H1 (cell line): ENCODE measurements at regions not wholly inside any gene's neighbourhood (a gene's known extent, or its start where the extent isn't known, plus 50 kb on each side); places are given as distances from the start of the nearest gene placed in this dataset.

Experiments used
- CTCF ChIA-PET: fragments of 300-600 bp; sonication (Branson Sonifier 250); formaldehyde crosslinking; loops from one replicate; lab custom pipeline; 2021; ENCODE audit not compliant: partially characterized antibody; lab: Charles Lee
- POLR2A ChIA-PET: fragments of 300-600 bp; sonication (Branson Sonifier 250); formaldehyde crosslinking; loops from one replicate; lab custom pipeline; 2021; ENCODE audit warnings: inconsistent platforms; ENCODE audit not compliant: partially characterized antibody; lab: Charles Lee
- DNase-seq, 2 experiments: peaks; one replicate each; pipeline versions ENCODE4 v3.0.0 to v3.0.0-alpha.2; 2010 to 2022; ENCODE audit warnings: low spot score in 2 of 2, low read depth in 1 of 2, mixed read lengths in 1 of 2
- FAIRE-seq: peaks from 2 replicates; lab custom pipeline; 2011; peaks lifted over from hg19 to GRCh38; lab: Jason Lieb, UNC
- H2AFZ ChIP-seq: 2 replicates; pipeline ENCODE4 v1.8.1; 2012; ENCODE audit warnings: low read length, inconsistent platforms
- H2AK5ac ChIP-seq: 2 replicates; pipeline ENCODE4 v1.6.1; 2013; ENCODE audit warnings: low read depth, low read length
- H2BK120ac ChIP-seq: replicated peaks from 2 replicates; pipeline ENCODE3; 2013; ENCODE audit warnings: low read depth, low read length, inconsistent platforms
- H2BK12ac ChIP-seq: 2 replicates; pipeline ENCODE4 v1.6.1; 2013; ENCODE audit warnings: low read depth, low read length
- H2BK15ac ChIP-seq: 2 replicates; pipeline ENCODE4 v1.6.1; 2013; ENCODE audit warnings: low read length
- H2BK20ac ChIP-seq: 2 replicates; pipeline ENCODE4 v1.6.1; 2013; ENCODE audit warnings: low read length
- H2BK5ac ChIP-seq: 2 replicates; pipeline ENCODE4 v1.6.1; 2013; ENCODE audit warnings: low read depth, low read length
- H3K14ac ChIP-seq: 2 replicates; pipeline ENCODE4 v1.6.1; 2013; ENCODE audit warnings: inconsistent platforms; ENCODE audit not compliant: insufficient read length
- H3K18ac ChIP-seq: 2 replicates; pipeline ENCODE4 v1.6.1; 2013; ENCODE audit warnings: low read length; ENCODE audit errors: extremely low read depth
- H3K23ac ChIP-seq: 2 replicates; pipeline ENCODE4 v1.6.1; 2013; ENCODE audit warnings: inconsistent platforms; ENCODE audit not compliant: insufficient read length
- H3K23me2 ChIP-seq: 2 replicates; pipeline ENCODE4 v1.6.1; 2013; ENCODE audit warnings: low read depth, low read length
- H3K27ac ChIP-seq: 2 replicates; pipeline ENCODE4 v1.6.1; 2011; ENCODE audit warnings: low read depth, low read length, inconsistent platforms
- H3K27me3 ChIP-seq, 4 experiments: replicated peaks in 1 of 4; 1 replicate in 1 of 4; 2 replicates in 3 of 4; pipeline versions ENCODE4 v1.6.1 to v1.8.1; 2011 to 2013; ENCODE audit warnings: low read length in 3 of 4, mild to moderate bottlenecking in 3 of 4, inconsistent platforms in 2 of 4, mixed read lengths in 2 of 4, moderate library complexity in 1 of 4; ENCODE audit not compliant: control insufficient read depth in 3 of 4, insufficient read depth in 3 of 4; ENCODE audit errors: extremely low read depth in 1 of 4
- H3K36me3 ChIP-seq, 4 experiments: 2 replicates each; pipeline versions ENCODE4 v1.6.1 to v1.8.1; 2011 to 2013; ENCODE audit warnings: mild to moderate bottlenecking in 4 of 4, low read length in 3 of 4, moderate library complexity in 2 of 4, control low read depth in 1 of 4, inconsistent platforms in 1 of 4; ENCODE audit not compliant: insufficient read depth in 4 of 4, control insufficient read depth in 2 of 4
- H3K4ac ChIP-seq: replicated peaks from 2 replicates; pipeline ENCODE3; 2013; ENCODE audit warnings: low read length, low read depth, mixed read lengths, inconsistent platforms; ENCODE audit not compliant: insufficient read length
- H3K4me1 ChIP-seq, 4 experiments: replicated peaks in 1 of 4; 1 replicate in 1 of 4; 2 replicates in 3 of 4; pipeline versions ENCODE4 v1.6.1 to v1.8.1; 2011 to 2013; ENCODE audit warnings: low read length in 3 of 4, inconsistent platforms in 2 of 4, mixed read lengths in 1 of 4; ENCODE audit not compliant: insufficient read depth in 4 of 4, control insufficient read depth in 3 of 4
- H3K4me2 ChIP-seq, 2 experiments: 2 replicates each; pipeline versions ENCODE4 v1.6.1 to v1.8.1; 2011 to 2013; ENCODE audit warnings: low read depth in 2 of 2, low read length in 2 of 2, control low read depth in 1 of 2, inconsistent platforms in 1 of 2, mild to moderate bottlenecking in 1 of 2; ENCODE audit not compliant: insufficient read depth in 1 of 2
- H3K4me3 ChIP-seq, 4 experiments: fragments of 200-600, 300-600 bp in 1 of 4; sonication (generic), shearing (Covaris generic), sonication (Bioruptor Twin) in 1 of 4; 2 replicates each; pipeline versions ENCODE4 v1.5.1 to v1.8.1; 2011 to 2016; ENCODE audit warnings: low read length in 4 of 4, low read depth in 3 of 4, control low read depth in 2 of 4, inconsistent platforms in 2 of 4, mild to moderate bottlenecking in 2 of 4, mixed read lengths in 1 of 4, moderate library complexity in 1 of 4; ENCODE audit not compliant: insufficient read depth in 2 of 4; ENCODE audit errors: extremely low read depth in 1 of 4
- H3K56ac ChIP-seq: replicated peaks from 2 replicates; pipeline ENCODE3; 2013; ENCODE audit warnings: low read depth, mild to moderate bottlenecking, mixed read lengths, low read length, inconsistent platforms; ENCODE audit not compliant: insufficient read length
- H3K79me1 ChIP-seq: 2 replicates; pipeline ENCODE4 v1.6.1; 2013; ENCODE audit warnings: low read depth, low read length, control low read depth
- H3K79me2 ChIP-seq, 2 experiments: 2 replicates each; pipeline versions ENCODE4 v1.6.1 to v1.8.1; 2012 to 2013; ENCODE audit warnings: low read length in 2 of 2, mild to moderate bottlenecking in 2 of 2, inconsistent platforms in 1 of 2; ENCODE audit not compliant: insufficient read depth in 2 of 2, control insufficient read depth in 1 of 2
- H3K9ac ChIP-seq, 4 experiments: replicated peaks in 1 of 4; 1 replicate in 1 of 4; 2 replicates in 3 of 4; pipeline versions ENCODE4 v1.6.1 to v1.8.1; 2011 to 2013; ENCODE audit warnings: low read depth in 3 of 4, low read length in 3 of 4, control low read depth in 2 of 4, mild to moderate bottlenecking in 2 of 4, moderate library complexity in 2 of 4, inconsistent platforms in 1 of 4; ENCODE audit errors: extremely low read depth in 1 of 4
- H3K9me3 ChIP-seq, 2 experiments: 2 replicates each; pipeline versions ENCODE4 v1.6.1 to v1.8.1; 2012 to 2013; ENCODE audit warnings: mild to moderate bottlenecking in 2 of 2, moderate library complexity in 2 of 2, control low read depth in 1 of 2, inconsistent platforms in 1 of 2, low read depth in 1 of 2, low read length in 1 of 2, mixed read lengths in 1 of 2; ENCODE audit not compliant: insufficient read depth in 2 of 2
- H4K20me1 ChIP-seq, 2 experiments: replicated peaks in 1 of 2; 2 replicates each; pipeline versions ENCODE3 to v1.8.1; 2011 to 2013; ENCODE audit warnings: inconsistent platforms in 2 of 2, low read length in 2 of 2, mild to moderate bottlenecking in 1 of 2; ENCODE audit not compliant: insufficient read depth in 2 of 2, control insufficient read depth in 1 of 2
- H4K5ac ChIP-seq: 2 replicates; pipeline ENCODE4 v1.6.1; 2013; ENCODE audit warnings: low read length, low read depth, mixed read lengths, inconsistent platforms; ENCODE audit not compliant: insufficient read length
- H4K8ac ChIP-seq: 2 replicates; pipeline ENCODE4 v1.8.0; 2013; ENCODE audit warnings: mild to moderate bottlenecking, moderate library complexity, low read length, inconsistent platforms; ENCODE audit not compliant: insufficient read depth; ENCODE audit errors: extremely low read depth
- H4K91ac ChIP-seq: replicated peaks from 2 replicates; pipeline ENCODE3; 2013; ENCODE audit warnings: low read length, mixed read lengths, inconsistent platforms; ENCODE audit not compliant: insufficient read length
- BRCA1 ChIP-seq: IDR thresholded peaks from 2 replicates; pipeline ENCODE4 v1.6.1; 2012; ENCODE audit warnings: low read depth, low read length, improper control_type of control experiment
- CBX8 ChIP-seq: fragments of 300-800, 300-1000 bp; sonication (generic); IDR thresholded peaks from 2 replicates; pipeline ENCODE4 v1.7.1; 2016; ENCODE audit warnings: low read depth, low read length, borderline replicate concordance
- CREB1 ChIP-seq: IDR thresholded peaks from 2 replicates; pipeline ENCODE4 v1.6.1; 2012; ENCODE audit warnings: inconsistent platforms
- GABPA ChIP-seq: IDR thresholded peaks from 2 replicates; pipeline ENCODE4 v1.6.1; 2011; ENCODE audit warnings: mild to moderate bottlenecking, low read length, moderate library complexity, borderline replicate concordance; ENCODE audit not compliant: insufficient read depth
- GTF2F1 ChIP-seq: IDR thresholded peaks from 2 replicates; pipeline ENCODE4 v1.6.1; 2012; ENCODE audit warnings: low read depth, low read length, improper control_type of control experiment, borderline replicate concordance
- HDAC6 ChIP-seq: IDR thresholded peaks from one replicate; pipeline ENCODE4 v1.7.1; 2012; ENCODE audit warnings: low read depth, mild to moderate bottlenecking, inconsistent platforms, low read length, moderate library complexity
- JUND ChIP-seq: IDR thresholded peaks from 2 replicates; pipeline ENCODE4 v1.6.1; 2011; ENCODE audit warnings: mild to moderate bottlenecking, improper control_type of control experiment, low read length
- KDM5A ChIP-seq: fragments of 200-600 bp; IDR thresholded peaks from 2 replicates; pipeline ENCODE4 v1.7.1; 2012; ENCODE audit warnings: mild to moderate bottlenecking, low read length, inconsistent platforms, mixed read lengths
- MAFK ChIP-seq: IDR thresholded peaks from 2 replicates; pipeline ENCODE4 v1.6.1; 2012; ENCODE audit warnings: low read depth, mild to moderate bottlenecking, improper control_type of control experiment, low read length
- POLR2A ChIP-seq, 2 experiments: IDR thresholded peaks; 1 replicate in 1 of 2; 2 replicates in 1 of 2; pipeline ENCODE4 v1.6.1; 2011; ENCODE audit warnings: low read depth in 2 of 2, low read length in 2 of 2, mild to moderate bottlenecking in 2 of 2; ENCODE audit errors: control extremely low read depth in 1 of 2
- SIX5 ChIP-seq: IDR thresholded peaks from 2 replicates; pipeline ENCODE4 v1.6.1; 2011; ENCODE audit warnings: mild to moderate bottlenecking, low read depth, low read length
- SP2 ChIP-seq: IDR thresholded peaks from 2 replicates; pipeline ENCODE4 v1.6.1; 2012; ENCODE audit warnings: mild to moderate bottlenecking, low read length, inconsistent platforms
- TAF1 ChIP-seq: IDR thresholded peaks from 2 replicates; pipeline ENCODE4 v1.6.1; 2011; ENCODE audit warnings: mild to moderate bottlenecking, low read depth, low read length
- TEAD4 ChIP-seq: IDR thresholded peaks from 2 replicates; pipeline ENCODE4 v1.6.1; 2012; ENCODE audit warnings: low read depth, low read length, inconsistent platforms, mixed read lengths
- WGBS, 2 experiments: shearing (Covaris generic) in 1 of 2; methylation state at CpG; one replicate each; pipeline versions ENCODE4 v1.1.6 to v1.1.7; 2013 to 2015; ENCODE audit warnings: low lambda C conversion rate in 2 of 2, mixed read lengths in 2 of 2, inconsistent platforms in 1 of 2, low coverage in 1 of 2, missing lambda C conversion rate in 1 of 2; ENCODE audit not compliant: insufficient replicate concordance in 2 of 2, insufficient coverage in 1 of 2, insufficient read length in 1 of 2; ENCODE audit errors: extremely low coverage in 1 of 2, missing lambda C conversion rate in 1 of 2; 5-methylcytosine and 5-hydroxymethylcytosine counted together
- TF ChIP-seq, protein P1 (sequence below): IDR thresholded peaks from 2 replicates; pipeline ENCODE4 v1.6.1; 2012; ENCODE audit warnings: inconsistent platforms

DNA sequence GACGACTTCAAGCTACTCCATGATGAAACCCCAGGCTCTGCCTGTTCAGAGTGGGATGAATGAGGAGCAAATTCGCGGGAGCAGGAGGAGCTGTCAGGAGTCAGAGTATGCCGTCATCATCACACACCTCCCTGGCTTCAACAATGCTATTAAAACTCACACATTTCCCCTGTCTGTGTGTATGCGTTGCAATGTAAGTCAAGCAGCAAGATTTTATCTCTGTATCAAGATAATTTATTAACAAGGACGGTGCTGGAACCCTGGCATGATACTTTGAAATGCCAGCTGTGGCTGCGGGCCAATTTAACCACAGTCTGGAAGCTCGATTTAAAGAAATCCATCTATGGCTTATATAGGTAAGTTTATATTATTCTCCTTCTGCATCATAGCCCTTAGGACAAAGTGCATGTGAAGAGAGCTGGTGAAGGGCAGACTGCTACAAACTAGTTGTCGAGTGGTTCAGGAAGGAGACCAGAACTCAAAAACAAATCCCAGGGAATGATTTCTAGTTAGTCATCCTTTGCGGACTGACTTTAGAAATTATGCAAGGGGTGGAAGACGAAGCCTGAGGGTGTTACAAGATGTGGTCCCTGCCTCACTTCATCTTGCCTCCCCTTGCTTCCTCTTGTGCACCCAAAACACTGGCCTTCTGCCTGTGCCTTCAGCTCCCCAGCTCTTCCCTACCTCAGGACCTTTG, 486.5 kb downstream of the COG6 start:
- Histone ChIP-seq H3K4me1 (peaks cover 0 to 5% (median 0%) of the 10 kb centered on the region in 4 experiments; a peak in 1 of 7 replicates), H3K36me3 (no peaks in the 10 kb centered on the region), H2BK12ac (no peak overlapping the region), H2BK5ac (no peak overlapping the region), H4K8ac (no peak overlapping the region), H3K18ac (no peak overlapping the region), H3K27ac (no peak overlapping the region), H3K23ac (no peak overlapping the region), H2AK5ac (no peak overlapping the region), H3K4me3 (no peak overlapping the region), H2BK20ac (no peak overlapping the region), H3K56ac (no peak overlapping the region), H3K79me1 (no peaks in the 10 kb centered on the region), H3K4ac (no peak overlapping the region), H2BK15ac (no peak overlapping the region), H4K91ac (no peak overlapping the region), H3K79me2 (no peaks in the 10 kb centered on the region), H3K9ac (no peak overlapping the region), H4K20me1 (no peaks in the 10 kb centered on the region), H3K23me2 (no peaks in the 10 kb centered on the region), H2AFZ (no peak overlapping the region), H3K27me3 (no peaks in the 10 kb centered on the region), H3K14ac (no peak overlapping the region), H4K5ac (no peak overlapping the region), H3K9me3 (no peaks in the 10 kb centered on the region), H3K4me2 (no peak overlapping the region), H2BK120ac (no peak overlapping the region)
- POLR2A ChIA-PET: no interaction called here
- CTCF ChIA-PET: interaction anchor here (1.3 to 1.4 kb wide), 3 partner anchors 12 to 62 kb away, joined by 3 read pairs; no protein-coding TSS in a partner anchor
- TF ChIP-seq GABPA: no peak
- no peak for TF ChIP-seq GTF2F1
- no peak for TF ChIP-seq MAFK
- TF ChIP-seq TAF1: no peak
- TF ChIP-seq BRCA1: no peak
- no peak for TF ChIP-seq CREB1
- no peak for TF ChIP-seq POLR2A (IDR thresholded peaks at IDR 0.05; ENCODE audit: control extremely low read depth in 1 of 2, low read depth in 2 of 2, low read length in 2 of 2)
- TF ChIP-seq CBX8: no peak
- TF ChIP-seq KDM5A: no peak
- TF ChIP-seq TEAD4: no peak
- TF ChIP-seq HDAC6: no peak
- TF ChIP-seq, protein P1, sequence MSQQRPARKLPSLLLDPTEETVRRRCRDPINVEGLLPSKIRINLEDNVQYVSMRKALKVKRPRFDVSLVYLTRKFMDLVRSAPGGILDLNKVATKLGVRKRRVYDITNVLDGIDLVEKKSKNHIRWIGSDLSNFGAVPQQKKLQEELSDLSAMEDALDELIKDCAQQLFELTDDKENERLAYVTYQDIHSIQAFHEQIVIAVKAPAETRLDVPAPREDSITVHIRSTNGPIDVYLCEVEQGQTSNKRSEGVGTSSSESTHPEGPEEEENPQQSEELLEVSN: no peak
- no peak for TF ChIP-seq SIX5
- TF ChIP-seq JUND: no peak
- no peak for TF ChIP-seq SP2
- FAIRE-seq (no peak), DNase-seq (no peak)
- 87% methylated on average over 11 of the region's 11 CpGs; no CpG with 5 or more reads in 1 of the 2 experiments for WGBS, 2 experiments
